ENCODE measurements at regions not wholly inside any gene's neighbourhood (a gene's known extent, or its start where the extent isn't known, plus 50 kb on each side); places are given as distances from the start of the nearest gene placed in this dataset.
"Not testable (repeated sequence)": the region's sequence is repeated elsewhere in the genome, so short reads cannot be mapped to it uniquely, and the experiment has no call there.

DNA sequence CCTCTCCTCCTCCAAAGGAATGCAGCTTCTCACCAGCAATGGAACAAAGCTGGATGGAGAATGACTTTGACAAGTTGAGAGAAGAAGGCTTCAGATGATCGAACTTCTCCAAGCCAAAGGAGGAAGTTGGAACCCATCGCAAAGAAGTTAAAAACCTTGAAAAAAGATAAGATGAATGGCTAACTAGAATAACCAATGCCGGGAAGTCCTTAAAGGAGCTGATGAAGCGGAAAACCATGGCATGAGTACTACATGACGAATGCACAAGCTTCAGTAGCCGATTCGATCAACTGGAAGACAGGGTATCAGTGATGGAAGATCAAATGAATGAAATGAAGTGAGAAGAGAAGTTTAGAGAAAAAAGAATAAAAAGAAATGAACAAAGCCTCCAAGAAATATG is 629.2 kb upstream of the PABPC4L start:
- TF ChIP-seq POLR2AphosphoS5, EP300 (IDR thresholded peaks at IDR 0.05): not testable (repeated sequence)
- TF ChIP-seq, protein P1, sequence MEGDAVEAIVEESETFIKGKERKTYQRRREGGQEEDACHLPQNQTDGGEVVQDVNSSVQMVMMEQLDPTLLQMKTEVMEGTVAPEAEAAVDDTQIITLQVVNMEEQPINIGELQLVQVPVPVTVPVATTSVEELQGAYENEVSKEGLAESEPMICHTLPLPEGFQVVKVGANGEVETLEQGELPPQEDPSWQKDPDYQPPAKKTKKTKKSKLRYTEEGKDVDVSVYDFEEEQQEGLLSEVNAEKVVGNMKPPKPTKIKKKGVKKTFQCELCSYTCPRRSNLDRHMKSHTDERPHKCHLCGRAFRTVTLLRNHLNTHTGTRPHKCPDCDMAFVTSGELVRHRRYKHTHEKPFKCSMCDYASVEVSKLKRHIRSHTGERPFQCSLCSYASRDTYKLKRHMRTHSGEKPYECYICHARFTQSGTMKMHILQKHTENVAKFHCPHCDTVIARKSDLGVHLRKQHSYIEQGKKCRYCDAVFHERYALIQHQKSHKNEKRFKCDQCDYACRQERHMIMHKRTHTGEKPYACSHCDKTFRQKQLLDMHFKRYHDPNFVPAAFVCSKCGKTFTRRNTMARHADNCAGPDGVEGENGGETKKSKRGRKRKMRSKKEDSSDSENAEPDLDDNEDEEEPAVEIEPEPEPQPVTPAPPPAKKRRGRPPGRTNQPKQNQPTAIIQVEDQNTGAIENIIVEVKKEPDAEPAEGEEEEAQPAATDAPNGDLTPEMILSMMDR (IDR thresholded peaks at IDR 0.05) = not testable (repeated sequence)

Measured in upper lobe of left lung (tissue), 4 donors.